Activated T-cell treated with anti-CD3 and anti-CD28 coated beads for 48 hours (primary cell): ENCODE measurements at regions not wholly inside any gene's neighbourhood (a gene's known extent, or its start where the extent isn't known, plus 50 kb on each side); places are given as distances from the start of the nearest gene placed in this dataset.
"Not testable (repeated sequence)": the region's sequence is repeated elsewhere in the genome, so short reads cannot be mapped to it uniquely, and the experiment has no call there.

Source experiments
- DNase-seq: peaks from one replicate; pipeline ENCODE4 v3.0.0-alpha.2; 2020; ENCODE audit warnings: low read depth

DNA sequence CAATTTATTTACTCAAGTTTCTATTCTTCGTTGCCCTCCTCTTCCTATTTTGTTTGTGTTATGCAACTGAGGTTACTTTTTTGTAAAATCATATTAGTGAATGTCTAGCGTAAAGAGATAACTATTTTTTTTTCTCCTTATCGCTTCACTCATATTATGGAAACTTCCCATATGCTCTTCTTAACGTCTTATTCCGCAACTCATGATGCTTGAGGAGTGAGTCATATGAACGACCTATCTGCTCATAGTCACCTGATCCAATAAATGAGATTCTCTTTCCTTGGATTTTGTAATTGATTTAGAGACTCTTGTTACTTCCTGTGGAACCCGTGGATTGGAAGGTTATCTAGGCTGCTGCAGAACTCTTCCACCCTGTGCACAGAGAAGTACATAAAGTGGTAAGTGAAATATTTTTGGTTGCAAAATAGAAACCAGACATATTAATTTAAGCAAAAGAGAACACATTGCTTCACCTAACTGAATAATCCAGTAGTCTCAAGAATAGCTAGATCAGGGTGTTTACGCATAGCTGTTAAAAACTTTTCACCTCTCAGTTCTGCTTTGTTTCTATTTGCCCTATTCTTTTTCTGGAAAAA, 719.3 kb upstream of the SGO1 start:
- no peak for DNase-seq

DNA sequence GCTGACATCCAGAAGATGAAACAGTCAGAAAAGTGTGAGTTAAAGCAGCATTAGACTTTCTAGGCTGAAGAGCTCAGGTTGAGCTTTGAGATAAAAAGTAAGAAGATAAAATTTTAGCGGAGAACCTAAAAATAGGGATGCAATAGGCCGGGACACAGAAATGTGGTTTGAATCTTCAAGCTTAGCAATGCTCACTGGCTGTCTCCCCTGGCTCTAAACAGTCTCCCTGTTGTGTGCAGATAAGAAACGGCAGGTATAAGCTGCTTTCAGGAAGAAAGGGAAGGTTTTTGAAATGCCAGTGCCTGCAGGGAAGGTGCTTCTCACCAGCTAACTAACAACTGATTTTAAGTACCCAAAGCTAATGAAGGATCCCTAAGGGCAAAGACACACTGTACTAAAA, 718.7 kb upstream of the SGO1 start:
- no peak for DNase-seq

DNA sequence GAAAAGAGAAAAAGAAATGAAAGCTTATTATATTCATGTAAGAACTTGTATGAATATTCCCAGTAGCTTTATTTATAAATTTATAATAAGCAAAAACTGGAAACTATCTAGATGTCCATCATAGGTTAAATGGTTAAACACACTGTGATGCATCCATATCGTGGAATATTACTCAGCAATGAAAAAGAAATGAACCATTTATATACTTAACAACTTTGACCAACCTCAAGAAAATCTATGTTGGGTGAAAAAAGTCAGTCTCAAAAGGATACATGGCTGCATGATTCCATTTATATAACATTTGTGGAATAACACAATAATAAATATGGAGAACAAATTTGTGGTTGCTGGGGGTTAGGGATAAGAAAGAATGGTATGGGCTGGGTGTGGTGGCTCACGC, 713.0 kb upstream of the SGO1 start:
- no peak for DNase-seq

DNA sequence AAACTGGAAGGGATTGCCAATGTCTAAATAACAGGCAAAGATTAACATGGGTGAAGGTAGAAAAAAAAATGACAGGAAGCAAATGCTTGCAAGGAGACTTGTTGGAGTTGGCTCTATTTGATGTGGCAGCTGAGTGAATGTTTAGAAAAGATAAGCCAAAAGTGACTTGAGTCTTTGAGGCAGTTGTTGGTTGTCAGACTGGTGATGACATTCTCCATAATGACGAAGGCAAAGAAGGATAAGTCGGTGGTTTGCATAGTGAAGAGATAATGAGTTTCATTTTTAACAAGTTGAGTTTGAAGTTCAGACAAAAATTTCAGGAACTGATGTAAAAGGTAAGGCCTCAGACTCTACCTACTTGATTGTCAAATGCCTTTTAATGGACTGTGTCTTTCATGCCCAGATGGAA, 704.1 kb upstream of the SGO1 start:
- no peak for DNase-seq

DNA sequence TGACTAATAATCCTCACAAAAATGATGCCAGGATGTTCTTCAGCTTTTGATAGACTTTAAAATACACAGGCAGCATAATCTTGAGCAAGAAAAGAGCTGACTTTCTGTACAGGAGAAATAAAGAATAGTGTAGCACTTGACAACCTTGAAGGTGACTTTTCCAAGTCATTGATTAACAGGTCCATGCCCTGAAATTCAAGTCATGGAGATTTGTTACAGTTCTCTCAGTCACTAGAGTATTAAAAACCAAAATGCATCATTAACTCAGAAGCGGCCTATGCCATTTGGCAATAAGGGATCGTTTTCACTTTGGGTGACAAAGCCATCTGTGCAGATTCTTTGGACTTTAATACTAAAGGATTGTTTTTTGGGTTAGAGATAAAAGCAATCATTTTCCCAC, 692.7 kb upstream of the SGO1 start:
- no peak for DNase-seq

DNA sequence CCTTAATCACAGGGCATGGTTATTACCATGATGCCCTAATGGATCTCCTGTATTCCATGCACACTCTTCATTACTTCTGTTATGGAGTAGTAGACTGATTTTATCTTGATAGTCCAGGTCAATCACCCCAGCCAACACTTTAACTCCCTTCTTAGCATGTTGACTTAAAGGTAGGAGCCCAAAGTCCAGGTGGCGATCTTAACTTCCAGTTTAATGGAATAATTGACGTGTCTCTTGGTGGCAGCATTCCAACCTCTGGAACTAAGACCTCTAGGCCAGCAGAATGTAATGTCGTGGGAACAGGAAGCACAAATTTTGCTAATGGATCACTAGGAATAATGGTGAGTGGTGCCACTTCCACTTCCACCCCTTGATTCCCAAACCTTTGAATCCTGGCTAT, 687.2 kb upstream of the SGO1 start:
- no peak for DNase-seq

DNA sequence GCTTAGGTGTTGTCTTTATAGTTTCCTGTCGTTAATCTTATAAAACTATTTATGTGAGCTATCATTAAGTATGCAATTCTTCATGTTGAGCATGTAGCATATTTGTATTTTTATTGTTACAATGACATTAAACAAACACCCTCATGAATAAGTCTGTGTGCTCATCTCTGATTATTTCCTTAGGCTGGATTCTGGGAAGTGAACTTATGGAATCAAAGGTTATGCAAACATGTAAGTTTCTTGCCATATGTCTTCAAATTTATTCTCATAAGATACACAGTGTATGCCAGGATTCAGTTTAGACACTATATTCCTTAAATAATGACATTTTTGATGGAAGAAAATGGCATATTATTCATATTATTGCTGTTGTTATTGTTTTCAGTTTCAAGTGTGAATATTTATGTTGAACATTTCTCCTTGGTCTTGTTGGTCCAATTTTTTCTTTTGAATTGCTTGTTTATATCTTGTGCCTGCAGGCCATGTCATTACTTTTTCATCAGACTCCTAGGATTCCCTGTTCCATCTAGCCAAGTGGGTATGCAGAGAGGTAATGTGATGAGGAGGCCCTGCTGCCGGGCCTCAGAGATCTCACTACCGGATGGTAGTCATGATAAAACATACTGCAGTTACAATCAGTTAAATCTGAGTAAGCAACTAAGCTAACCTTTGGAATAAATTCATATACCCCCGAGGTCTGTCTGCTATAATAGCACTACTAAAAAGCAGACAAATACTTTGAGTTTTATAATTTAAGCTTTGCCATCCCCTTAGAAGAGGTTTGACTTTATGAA, 684.3 kb upstream of the SGO1 start:
- DNase-seq, result no peak

DNA sequence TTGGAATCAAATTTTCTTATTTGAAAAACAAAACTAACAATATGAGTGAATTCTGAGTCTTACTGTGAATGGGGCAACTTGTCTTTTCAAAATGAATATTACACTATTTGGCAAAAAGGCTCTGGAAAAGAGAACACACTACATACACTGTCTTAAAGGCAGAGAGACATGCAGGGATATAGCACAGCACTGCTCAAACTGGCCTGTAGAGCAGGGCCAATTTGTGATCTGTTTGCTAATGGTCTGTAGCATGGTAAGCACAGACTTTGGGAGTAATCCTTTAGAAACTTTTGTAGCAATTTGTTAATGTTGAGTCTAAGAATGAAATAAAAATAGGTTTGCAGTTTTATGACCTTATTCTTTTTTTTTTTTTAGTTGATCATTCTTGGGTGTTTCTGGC, 679.8 kb upstream of the SGO1 start:
- no peak for DNase-seq

DNA sequence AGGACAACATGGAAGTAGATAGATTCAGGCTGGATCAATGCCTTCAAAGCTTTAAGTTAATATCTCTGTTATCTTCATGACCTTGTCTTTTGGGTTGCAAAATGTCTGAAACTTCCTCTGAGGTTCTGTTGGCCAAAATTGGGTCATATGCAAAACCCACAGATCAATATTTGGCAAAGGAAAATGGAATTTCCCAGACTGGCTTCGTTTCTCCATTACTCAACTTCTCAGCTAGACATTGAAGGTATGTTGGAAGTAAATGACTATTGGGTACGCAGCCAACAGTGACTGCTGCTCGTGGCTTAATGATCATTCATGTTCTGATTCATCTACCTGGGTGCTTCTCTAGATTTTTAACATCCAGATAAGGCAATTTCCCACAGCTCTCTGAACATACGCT, 675.4 kb upstream of the SGO1 start:
- no peak for DNase-seq

DNA sequence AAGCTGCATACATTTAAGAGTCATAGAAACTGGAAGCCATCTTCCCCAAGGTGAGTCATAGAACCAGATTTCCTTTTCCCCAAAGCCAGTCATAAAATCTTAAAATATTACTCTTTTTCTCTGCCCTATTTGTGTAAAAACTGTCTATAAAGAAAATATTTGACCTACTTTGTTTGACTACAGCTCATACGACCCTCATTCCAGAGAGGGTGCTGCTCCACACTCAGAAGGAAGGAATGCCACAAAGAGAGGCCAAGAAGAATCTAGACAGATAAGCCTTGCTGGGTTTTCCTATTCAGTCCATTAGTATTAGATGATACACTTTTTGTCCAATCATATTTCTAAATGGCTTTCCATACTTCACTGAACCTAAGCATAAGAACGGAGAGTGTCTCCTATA, 671.6 kb upstream of the SGO1 start:
- DNase-seq, result no peak

DNA sequence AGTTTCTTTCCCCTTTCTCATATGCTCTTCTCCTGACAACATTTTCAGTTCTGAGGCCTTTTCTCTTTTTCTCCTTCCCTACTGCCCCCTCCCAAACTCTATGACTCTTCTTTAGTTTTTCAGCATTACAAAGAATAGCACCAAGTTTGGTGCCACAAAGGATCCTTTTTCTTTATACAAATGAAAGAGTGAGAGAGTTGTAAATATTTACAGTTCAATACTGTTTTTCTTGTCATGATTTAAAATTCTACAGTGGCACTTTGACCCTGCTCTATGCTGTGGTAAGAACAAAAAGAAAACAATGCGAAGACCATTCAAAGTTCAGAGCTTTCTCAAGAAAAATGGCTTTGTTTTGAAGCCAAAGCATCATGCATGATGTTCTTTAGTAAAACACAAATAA, 667.9 kb upstream of the SGO1 start:
- DNase-seq, result no peak

DNA sequence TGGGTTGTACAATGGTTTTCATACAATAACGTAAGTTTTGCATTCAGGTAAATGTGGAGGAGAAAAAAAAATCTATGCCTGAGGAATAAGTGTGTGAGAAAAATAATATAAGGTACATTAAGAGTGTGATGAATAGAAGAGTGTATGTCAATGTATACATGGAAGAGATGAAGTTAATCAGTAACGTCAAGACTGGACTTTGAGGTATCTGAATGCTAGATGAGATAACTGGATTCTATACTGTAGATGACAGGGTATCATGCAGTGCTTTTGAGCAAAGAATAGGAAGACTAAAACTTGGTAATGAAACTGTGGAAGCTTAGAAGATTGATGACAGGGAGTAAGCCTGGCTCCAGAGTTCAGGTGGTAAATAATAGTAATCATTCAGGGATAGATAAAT, 666.7 kb upstream of the SGO1 start:
- no peak for DNase-seq

DNA sequence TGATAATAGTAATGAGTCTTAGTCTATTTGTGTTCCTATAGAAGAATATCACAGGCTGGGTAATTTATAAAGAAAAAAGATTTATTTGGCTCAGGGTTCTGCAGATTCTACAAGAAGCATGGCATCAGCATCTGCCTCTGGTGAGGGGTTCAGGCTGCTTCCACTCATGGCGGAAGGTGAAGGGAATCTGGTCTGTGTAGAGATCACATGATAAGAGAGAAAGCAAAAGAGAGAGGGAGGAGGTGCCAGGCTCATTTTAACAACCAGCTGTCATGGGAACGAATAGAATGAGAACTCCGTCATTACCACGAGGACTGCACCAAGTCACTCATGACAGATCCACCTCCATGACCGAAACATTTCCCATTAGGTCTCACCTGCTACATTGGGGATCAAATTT, 664.0 kb upstream of the SGO1 start:
- DNase-seq, result no peak

DNA sequence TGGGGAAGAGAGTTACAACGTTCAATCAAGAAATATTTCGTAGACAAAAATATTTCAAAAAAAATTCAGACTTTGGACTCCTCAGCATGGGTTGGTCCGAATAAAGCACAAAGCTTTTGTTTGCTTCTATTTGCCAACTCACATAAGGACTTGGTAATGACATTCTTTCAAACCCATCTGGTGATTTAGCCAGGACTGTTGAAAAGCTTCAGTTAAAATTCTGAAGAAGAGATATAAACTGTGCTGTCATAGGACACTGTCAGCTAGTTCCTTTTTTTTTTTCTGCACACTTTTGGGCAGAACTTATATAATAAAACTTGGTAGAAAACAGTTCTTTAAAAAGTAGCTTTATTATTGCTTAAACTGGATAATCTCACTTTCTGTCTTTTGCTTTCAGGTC, 660.8 kb upstream of the SGO1 start:
- DNase-seq, result no peak

DNA sequence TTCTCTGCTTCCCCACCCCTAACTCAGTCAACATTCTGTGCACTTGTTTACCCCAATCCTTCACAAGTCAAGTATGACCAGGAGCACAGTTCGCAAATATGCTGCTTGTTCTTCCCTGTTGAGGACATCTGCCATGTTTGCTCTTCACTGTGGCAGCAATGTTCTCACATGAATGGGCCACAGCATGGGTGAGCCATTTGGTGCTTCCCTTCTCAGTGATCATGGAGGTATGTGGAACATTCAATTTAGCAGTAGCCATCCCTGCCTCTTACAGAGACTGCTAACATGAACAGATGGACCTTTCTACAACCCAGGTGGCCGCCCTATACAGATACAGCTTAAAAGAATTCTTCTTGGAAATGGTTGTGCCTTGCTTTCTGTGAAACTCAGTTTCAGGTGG, 660.1 kb upstream of the SGO1 start:
- DNase-seq, result no peak

DNA sequence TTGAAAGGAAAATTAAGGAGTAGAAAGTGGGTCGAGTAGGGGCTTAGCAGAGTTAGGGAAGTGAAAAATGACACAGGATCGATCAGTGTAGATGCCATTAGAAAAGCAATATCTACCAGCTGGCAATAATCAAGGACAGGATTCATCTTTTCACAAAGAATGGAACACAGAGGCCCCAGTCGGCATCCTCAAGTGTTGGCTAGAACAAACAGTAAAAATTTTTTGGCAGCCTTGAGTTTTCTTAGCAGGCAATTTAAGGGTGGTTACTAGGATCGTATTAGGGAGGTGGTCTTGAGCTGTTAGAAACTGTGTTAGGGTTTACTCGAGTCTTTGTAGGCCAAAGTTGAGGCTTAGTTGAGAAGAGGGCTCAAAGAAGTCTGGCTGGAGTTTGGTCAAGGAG, 658.8 kb upstream of the SGO1 start:
- no peak for DNase-seq

DNA sequence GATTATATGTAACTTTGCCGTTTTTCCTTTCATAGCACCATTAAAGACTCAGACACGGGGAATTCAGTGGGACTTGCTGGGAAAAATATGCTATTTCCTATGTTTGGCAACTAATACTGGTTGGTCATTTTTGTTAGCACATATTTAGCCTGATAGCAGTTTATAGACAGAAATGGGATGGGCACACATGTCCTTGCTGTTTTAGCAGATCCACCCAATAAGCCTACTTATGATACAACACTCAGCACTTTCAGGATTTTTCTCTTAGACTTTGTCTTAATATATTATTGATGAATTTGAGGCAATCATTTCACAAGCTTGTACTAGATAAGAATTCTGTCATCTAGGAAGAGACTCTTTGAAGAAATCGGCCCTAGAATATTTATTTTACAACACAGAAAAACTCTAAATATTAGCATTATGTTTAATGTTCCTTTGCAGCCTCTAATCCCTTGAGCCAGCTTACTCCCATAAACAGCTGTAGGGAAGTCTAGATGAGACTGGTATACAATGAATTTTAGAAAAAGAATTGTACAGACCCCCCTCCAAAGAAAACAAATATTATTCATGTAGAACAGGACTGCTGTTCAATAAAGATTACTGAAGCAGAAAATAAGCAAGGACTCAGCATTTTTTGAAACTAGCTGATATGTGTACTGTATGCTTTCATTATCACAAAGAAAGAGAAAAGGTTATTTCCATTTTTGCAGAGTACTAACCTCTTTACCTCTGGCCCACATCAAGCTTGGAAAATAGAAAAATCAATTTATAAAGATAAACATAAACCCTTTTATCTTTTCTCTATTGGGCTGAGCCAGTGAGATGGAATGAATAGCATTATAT, 656.8 kb upstream of the SGO1 start:
- DNase-seq, result no peak

DNA sequence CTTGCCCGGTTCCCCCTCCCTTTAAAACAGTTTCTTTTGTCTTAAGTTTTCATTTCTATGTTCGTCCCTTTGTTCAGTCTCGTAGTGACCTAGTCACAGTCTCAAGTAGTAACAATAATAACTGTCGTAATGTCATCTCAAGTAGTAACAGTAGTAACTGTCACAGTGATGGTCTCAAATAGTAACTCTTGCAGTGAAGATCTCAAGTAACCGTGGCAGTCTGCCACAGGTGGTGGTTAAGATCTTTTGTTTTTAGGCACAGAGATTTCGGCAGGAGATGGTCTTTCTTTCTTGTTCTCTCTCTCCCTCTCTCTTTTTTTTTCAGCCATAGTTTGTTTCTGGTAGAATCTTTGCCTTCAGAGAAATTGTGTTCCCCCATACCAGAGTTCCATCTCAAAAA, 656.0 kb upstream of the SGO1 start:
- no peak for DNase-seq

DNA sequence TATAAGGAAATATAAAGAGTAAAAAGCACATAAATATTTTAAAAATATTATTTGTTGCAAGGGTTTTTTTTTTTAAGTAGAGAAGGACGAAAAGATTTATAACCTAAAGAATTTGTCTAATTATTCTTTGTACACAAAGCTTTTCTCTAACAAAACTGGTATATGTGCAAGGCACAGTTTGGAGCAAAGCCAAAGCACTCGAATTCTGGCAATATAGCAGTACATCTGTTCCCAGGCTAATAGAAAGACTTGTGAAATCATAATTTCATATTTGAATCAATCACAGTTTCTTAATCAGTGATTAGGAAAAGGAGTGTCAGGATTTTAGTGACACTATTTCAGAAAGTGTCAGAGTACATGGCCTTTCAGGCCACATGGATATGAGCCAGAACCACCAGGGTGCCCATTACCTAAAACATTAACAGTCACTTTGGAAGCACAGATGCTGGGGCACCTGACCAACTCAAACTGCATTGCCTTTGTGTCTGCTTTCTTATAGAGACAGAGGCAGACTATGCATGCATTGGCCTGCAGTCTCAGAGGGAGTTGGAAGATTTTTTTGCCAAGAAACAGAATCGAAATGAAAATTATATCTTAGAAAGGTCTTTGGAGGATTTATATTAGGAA, 651.8 kb upstream of the SGO1 start:
- DNase-seq, result no peak

DNA sequence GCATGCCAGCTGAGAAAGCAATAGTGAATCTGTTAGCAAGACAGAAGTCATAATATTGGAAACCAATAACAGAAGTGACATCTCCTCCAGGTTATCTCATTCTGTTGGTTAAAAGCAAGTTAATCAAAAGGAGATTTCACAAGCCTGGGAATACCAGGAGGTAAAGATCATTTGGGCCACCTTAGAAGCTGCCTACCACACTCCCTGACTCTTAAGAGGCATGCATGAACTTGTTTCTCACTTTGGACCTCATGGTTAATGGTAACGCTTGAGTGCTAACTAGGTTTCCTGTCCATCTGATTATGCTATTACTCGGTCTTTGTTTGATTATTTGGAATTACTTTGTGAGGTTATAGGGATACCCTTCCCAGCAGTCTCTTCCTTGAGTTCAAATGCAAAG, 650.8 kb upstream of the SGO1 start:
- DNase-seq, result no peak

DNA sequence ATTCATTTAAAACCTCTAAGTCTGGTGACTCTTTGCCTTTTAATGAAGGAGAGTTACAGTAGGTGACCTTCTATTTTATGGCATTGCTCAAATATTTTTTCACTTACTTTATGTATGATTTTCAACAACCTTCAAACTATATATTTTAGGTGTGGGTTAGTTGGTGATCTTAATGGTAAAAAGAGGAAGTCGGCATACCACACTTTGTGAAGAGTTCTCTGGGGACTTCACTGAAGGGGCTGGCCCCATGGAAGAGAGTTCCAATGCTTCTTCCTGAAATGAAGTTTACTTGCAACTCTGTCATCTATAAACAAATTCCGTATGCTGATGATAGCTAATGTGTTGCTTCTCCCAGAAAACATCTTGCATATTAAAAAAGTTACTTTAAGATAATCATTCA, 647.0 kb upstream of the SGO1 start:
- DNase-seq, result no peak

DNA sequence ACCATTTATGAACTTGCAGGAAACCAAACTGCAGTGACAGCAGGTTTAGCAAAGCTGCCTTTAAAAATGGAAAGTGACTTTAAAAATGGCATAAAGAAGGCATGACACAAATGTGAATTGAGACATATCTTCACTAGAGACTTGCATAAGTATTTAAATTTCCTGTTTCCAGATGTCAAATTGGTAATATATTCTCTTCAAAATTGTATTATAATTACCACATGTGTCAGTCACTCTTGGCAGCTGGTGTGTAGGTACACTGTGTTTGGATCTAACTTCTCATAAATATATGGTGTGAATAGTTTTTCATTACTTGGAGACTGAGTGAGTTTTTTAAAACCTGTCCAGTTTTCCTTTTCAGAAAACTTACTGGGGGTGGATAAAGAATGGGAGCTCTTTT, 636.2 kb upstream of the SGO1 start:
- no peak for DNase-seq

DNA sequence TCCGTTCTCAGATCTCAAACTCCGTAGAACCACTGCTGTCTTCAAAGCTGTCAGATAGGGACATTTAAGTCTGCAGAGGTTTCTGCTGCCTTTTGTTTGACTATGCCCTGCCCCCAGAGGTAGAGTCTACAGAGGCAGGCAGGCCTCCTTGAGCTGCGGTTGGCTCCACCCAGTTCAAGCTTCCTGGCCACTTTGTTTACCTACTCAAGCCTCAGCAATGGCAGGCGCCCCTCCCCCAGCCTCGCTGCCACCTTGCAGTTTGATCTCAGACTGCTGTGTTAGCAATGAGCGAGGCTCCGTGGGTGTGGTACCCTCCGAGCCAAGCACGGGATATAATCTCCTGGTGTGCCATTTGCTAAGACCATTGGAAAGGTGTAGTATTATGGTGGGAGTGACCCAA, 634.9 kb upstream of the SGO1 start:
- not testable (repeated sequence) for DNase-seq
